GM10248 (cell line): ENCODE measurements at regions not wholly inside any gene's neighbourhood (a gene's known extent, or its start where the extent isn't known, plus 50 kb on each side); places are given as distances from the start of the nearest gene placed in this dataset.

Experiments used
- CTCF ChIA-PET: fragments of 300-600 bp; sonication (Branson Sonifier 250); formaldehyde crosslinking; extraction: SDS; loops from one replicate; lab custom pipeline; 2021; ENCODE audit warnings: antibody characterized with exemption; lab: Yijun Ruan, JAX
- POLR2A ChIA-PET: fragments of 350-650 bp; sonication (Branson Sonifier 250); formaldehyde crosslinking; extraction: SDS; loops from one replicate; lab custom pipeline; 2020; ENCODE audit warnings: antibody characterized with exemption; lab: Yijun Ruan, JAX
- DNase-seq: peaks from one replicate; pipeline ENCODE4 v3.0.0; 2012; ENCODE audit errors: extremely low spot score
- CTCF ChIP-seq: IDR thresholded peaks from 2 replicates; pipeline ENCODE4 v1.5.1; 2012; ENCODE audit warnings: mild to moderate bottlenecking, low read depth; ENCODE audit errors: extremely low read depth, missing control alignments, control extremely low read depth

GRCh38 chr2:150909613-150910012 lies 352.1 kb downstream of the RBM43 start:
- POLR2A ChIA-PET = no interaction called here

GRCh38 chr2:150909090-150909489 lies 352.6 kb downstream of the RBM43 start:
- TF ChIP-seq CTCF = no peak

More at GRCh38 chr2:150909613-150910012, 352.1 kb downstream of the RBM43 start:
- no peak for DNase-seq
- CTCF ChIA-PET = interaction anchor here (0.7 to 3.6 kb wide), 3 partner anchors 12 to 25 kb away, joined by 3 to 14 read pairs (median 3); no protein-coding TSS in a partner anchor
- TF ChIP-seq CTCF = no peak

GRCh38 chr2:150907466-150907865 lies 354.2 kb downstream of the RBM43 start:
- no peak for TF ChIP-seq CTCF
- ChIA-PET POLR2A (no interaction called here), CTCF (interaction anchor here (2.3 to 3.6 kb wide), 2 partner anchors 12 to 17 kb away, joined by 11 to 14 read pairs; no protein-coding TSS in a partner anchor)
- DNase-seq = no peak

More at GRCh38 chr2:150909090-150909489, 352.6 kb downstream of the RBM43 start:
- ChIA-PET CTCF (interaction anchor here (0.9 to 3.6 kb wide), 4 partner anchors 12 to 23 kb away, joined by 3 to 14 read pairs (median 7); no protein-coding TSS in a partner anchor), POLR2A (no interaction called here)
- DNase-seq = no peak

- CTCF ChIA-PET = interaction anchor here (1.5 kb wide), 1 partner anchor 10 kb away, joined by 6 read pairs; no protein-coding TSS in a partner anchor
- POLR2A ChIA-PET = no interaction called here
- no peak for TF ChIP-seq CTCF
- DNase-seq = no peak
Observed at GRCh38 chr2:150903461-150903860, 358.2 kb downstream of the RBM43 start.

- no peak for TF ChIP-seq CTCF
- ChIA-PET CTCF (no interaction called here), POLR2A (no interaction called here)
- DNase-seq = no peak
Observed at GRCh38 chr2:150903055-150903454, 358.6 kb downstream of the RBM43 start.

- no peak for TF ChIP-seq CTCF
- DNase-seq = no peak
- ChIA-PET POLR2A (no interaction called here), CTCF (no interaction called here)
Observed at GRCh38 chr2:150900913-150901312, 360.8 kb downstream of the RBM43 start.
